GM23248 (cell line): ENCODE measurements at regions not wholly inside any gene's neighbourhood (a gene's known extent, or its start where the extent isn't known, plus 50 kb on each side); places are given as distances from the start of the nearest gene placed in this dataset.
A peak's percentile ranks its signal among the peaks of the same experiment; 100 is the strongest.

Experiments
- DNase-seq: peaks from one replicate; pipeline ENCODE4 v3.0.0-alpha.2; 2015
- H2AFZ ChIP-seq: fragments of 200-600 bp; sonication (generic); 2 replicates; pipeline ENCODE4 v1.6.1; 2016; ENCODE audit warnings: antibody characterized with exemption
- H3F3A ChIP-seq: fragments of 200-600 bp; sonication (generic); 2 replicates; pipeline ENCODE4 v1.6.1; 2016; ENCODE audit warnings: mild to moderate bottlenecking, antibody characterized with exemption, mixed run types; ENCODE audit not compliant: insufficient read depth
- H3K27ac ChIP-seq: fragments of 200-600 bp; sonication (generic); 2 replicates; pipeline ENCODE4 v1.5.1; 2016; ENCODE audit warnings: mild to moderate bottlenecking
- H3K27me3 ChIP-seq: fragments of 200-600 bp; sonication (generic); replicated peaks from 2 replicates; pipeline ENCODE4 v1.6.1; 2016; ENCODE audit warnings: mild to moderate bottlenecking; ENCODE audit not compliant: insufficient read depth
- H3K36me3 ChIP-seq: fragments of 200-600 bp; sonication (generic); 2 replicates; pipeline ENCODE4 v1.6.1; 2016; ENCODE audit warnings: low read depth, mild to moderate bottlenecking
- H3K4me1 ChIP-seq: fragments of 200-600 bp; sonication (generic); 2 replicates; pipeline ENCODE4 v1.6.1; 2016; ENCODE audit warnings: mild to moderate bottlenecking; ENCODE audit not compliant: insufficient read depth
- H3K4me2 ChIP-seq: fragments of 200-600 bp; sonication (generic); one replicate; pipeline ENCODE4 v1.6.1; 2016; ENCODE audit warnings: mild to moderate bottlenecking; ENCODE audit not compliant: unreplicated experiment
- H3K4me3 ChIP-seq: fragments of 200-600 bp; sonication (generic); 2 replicates; pipeline ENCODE4 v1.5.1; 2016; ENCODE audit warnings: mild to moderate bottlenecking
- H3K79me2 ChIP-seq: fragments of 200-600 bp; sonication (generic); 2 replicates; pipeline ENCODE4 v1.6.1; 2016; ENCODE audit warnings: mild to moderate bottlenecking; ENCODE audit not compliant: insufficient read depth
- H3K9ac ChIP-seq: fragments of 200-600 bp; sonication (generic); 2 replicates; pipeline ENCODE4 v1.6.1; 2016; ENCODE audit warnings: mild to moderate bottlenecking
- H3K9me2 ChIP-seq: fragments of 200-600 bp; sonication (generic); 2 replicates; pipeline ENCODE4 v1.6.1; 2016; ENCODE audit warnings: mixed run types, mild to moderate bottlenecking, moderate library complexity; ENCODE audit not compliant: insufficient read depth
- H3K9me3 ChIP-seq: fragments of 200-600 bp; sonication (generic); one replicate; pipeline ENCODE4 v1.6.1; 2017; ENCODE audit warnings: low read depth
- H4K20me1 ChIP-seq: fragments of 200-600 bp; sonication (generic); 2 replicates; pipeline ENCODE4 v1.6.0; 2016; ENCODE audit not compliant: insufficient read depth
- EZH2 ChIP-seq: fragments of 200-600 bp; sonication (generic); IDR thresholded peaks from 2 replicates; pipeline ENCODE4 v1.6.1; 2018; ENCODE audit warnings: antibody characterized with exemption, mild to moderate bottlenecking; ENCODE audit not compliant: insufficient read depth, poor library complexity, severe bottlenecking
- EZH2phosphoT487 ChIP-seq: fragments of 200-600 bp; sonication (generic); IDR thresholded peaks from 2 replicates; pipeline ENCODE4 v1.6.1; 2018; ENCODE audit warnings: antibody characterized with exemption, moderate library complexity, mild to moderate bottlenecking, low read depth; ENCODE audit not compliant: insufficient read depth
- WGBS, 2 experiments: methylation state at CpG; one replicate each; pipeline ENCODE4 v1.1.6; 2015 to 2017; ENCODE audit warnings: low lambda C conversion rate in 2 of 2, low coverage in 1 of 2; ENCODE audit errors: missing lambda C conversion rate in 2 of 2; 5-methylcytosine and 5-hydroxymethylcytosine counted together
- in situ Hi-C: fragments of 300-500 bp; cut with MboI; formaldehyde crosslinking; loops from 2 replicates; pipeline ENCODE4 v1.15.0; 2020

GRCh38 chr1:101290922-101291561 is 54.2 kb downstream of the S1PR1 start:
- Histone ChIP-seq H3K4me1 (peaks cover 23% of the 10 kb centered on the region), H3K27me3 (no peaks in the 10 kb centered on the region), H3K9ac (peak overlapping the region; percentile 22; the same call in 1 of the 2 replicates), H2AFZ (peak overlapping the region; percentile 81), H3K4me2 (peak overlapping the region; percentile 72), H3K9me2 (no peaks in the 10 kb centered on the region), H3K27ac (peak overlapping the region; percentile 52), H3K4me3 (0 out of 2 replicates have a peak overlapping the region, but pooled peaks have one; percentile 36), H3K36me3 (no peaks in the 10 kb centered on the region), H3F3A (peaks cover 30% of the 10 kb centered on the region), H3K79me2 (no peaks in the 10 kb centered on the region), H4K20me1 (no peaks in the 10 kb centered on the region), H3K9me3 (no peaks in the 10 kb centered on the region)
- WGBS, 2 experiments: 86 to 91% methylated on average over 3 of the region's 3 CpGs
- DNase-seq: no peak
- in situ Hi-C loops: no loop called here
- TF ChIP-seq EZH2phosphoT487: no peak
- TF ChIP-seq EZH2: no peak

GRCh38 chr1:101291562-101292380 is 55.0 kb downstream of the S1PR1 start:
- H3K4me1 ChIP-seq: peaks cover 18% of the 10 kb centered on the region
- H3K79me2 ChIP-seq: no peaks in the 10 kb centered on the region
- no peaks in the 10 kb centered on the region for H3K36me3 ChIP-seq
- peak overlapping the region; percentile 36 for H3K4me3 ChIP-seq
- peak overlapping the region; percentile 72 for H3K4me2 ChIP-seq
- H3K9me3 ChIP-seq: no peaks in the 10 kb centered on the region
- 37 to 39% methylated on average over 4 of the region's 4 CpGs for WGBS, 2 experiments
- H3K27me3 ChIP-seq: no peaks in the 10 kb centered on the region
- in situ Hi-C loops: no loop called here
- peak overlapping the region; percentile 81 for H2AFZ ChIP-seq
- peak overlapping the region; percentile 22; the same call in 1 of the 2 replicates for H3K9ac ChIP-seq
- peaks cover 28% of the 10 kb centered on the region for H3F3A ChIP-seq
- H4K20me1 ChIP-seq: no peaks in the 10 kb centered on the region
- DNase-seq: peak; percentile 76
- no peak for TF ChIP-seq EZH2
- 0 out of 2 replicates have a peak, but pooled peaks have one; percentile 32 for TF ChIP-seq EZH2phosphoT487
- H3K9me2 ChIP-seq: no peaks in the 10 kb centered on the region
- H3K27ac ChIP-seq: peak overlapping the region; percentile 52

- H3K27ac ChIP-seq: no peak overlapping the region
- no peaks in the 10 kb centered on the region for H3K79me2 ChIP-seq
- H3F3A ChIP-seq: peaks cover 28% of the 10 kb centered on the region
- no peaks in the 10 kb centered on the region for H3K9me3 ChIP-seq
- no peaks in the 10 kb centered on the region for H4K20me1 ChIP-seq
- no peaks in the 10 kb centered on the region for H3K27me3 ChIP-seq
- H3K9me2 ChIP-seq: no peaks in the 10 kb centered on the region
- no peak overlapping the region for H3K9ac ChIP-seq
- no peak for TF ChIP-seq EZH2phosphoT487
- TF ChIP-seq EZH2: no peak
- no peaks in the 10 kb centered on the region for H3K36me3 ChIP-seq
- no peak overlapping the region for H3K4me3 ChIP-seq
- 56 to 73% methylated on average over 4 of the region's 4 CpGs for WGBS, 2 experiments
- H2AFZ ChIP-seq: no peak overlapping the region
- no peak overlapping the region for H3K4me2 ChIP-seq
- DNase-seq: no peak
- in situ Hi-C loops: no loop called here
- peaks cover 17% of the 10 kb centered on the region for H3K4me1 ChIP-seq
Observed at GRCh38 chr1:101293461-101294051, 56.7 kb downstream of the S1PR1 start.

GRCh38 chr1:101295209-101295608 is 58.4 kb downstream of the S1PR1 start:
- Histone ChIP-seq H3K9me2 (no peaks in the 10 kb centered on the region), H3K79me2 (no peaks in the 10 kb centered on the region), H3K4me1 (peaks cover 13% of the 10 kb centered on the region), H3K27me3 (no peaks in the 10 kb centered on the region), H3K4me3 (no peak overlapping the region), H3K9ac (no peak overlapping the region), H3K36me3 (no peaks in the 10 kb centered on the region), H3F3A (peaks cover 28% of the 10 kb centered on the region), H3K27ac (no peak overlapping the region), H3K4me2 (no peak overlapping the region), H4K20me1 (no peaks in the 10 kb centered on the region), H2AFZ (no peak overlapping the region), H3K9me3 (no peaks in the 10 kb centered on the region)
- no peak for DNase-seq
- no peak for TF ChIP-seq EZH2phosphoT487
- TF ChIP-seq EZH2: no peak
- WGBS, 2 experiments: 65 to 73% methylated on average over 4 of the region's 4 CpGs
- in situ Hi-C loops: no loop called here
